ENCODE measurements at regions not wholly inside any gene's neighbourhood (a gene's known extent, or its start where the extent isn't known, plus 50 kb on each side); places are given as distances from the start of the nearest gene placed in this dataset.
"Not testable (repeated sequence)": the region's sequence is repeated elsewhere in the genome, so short reads cannot be mapped to it uniquely, and the experiment has no call there.

DNA sequence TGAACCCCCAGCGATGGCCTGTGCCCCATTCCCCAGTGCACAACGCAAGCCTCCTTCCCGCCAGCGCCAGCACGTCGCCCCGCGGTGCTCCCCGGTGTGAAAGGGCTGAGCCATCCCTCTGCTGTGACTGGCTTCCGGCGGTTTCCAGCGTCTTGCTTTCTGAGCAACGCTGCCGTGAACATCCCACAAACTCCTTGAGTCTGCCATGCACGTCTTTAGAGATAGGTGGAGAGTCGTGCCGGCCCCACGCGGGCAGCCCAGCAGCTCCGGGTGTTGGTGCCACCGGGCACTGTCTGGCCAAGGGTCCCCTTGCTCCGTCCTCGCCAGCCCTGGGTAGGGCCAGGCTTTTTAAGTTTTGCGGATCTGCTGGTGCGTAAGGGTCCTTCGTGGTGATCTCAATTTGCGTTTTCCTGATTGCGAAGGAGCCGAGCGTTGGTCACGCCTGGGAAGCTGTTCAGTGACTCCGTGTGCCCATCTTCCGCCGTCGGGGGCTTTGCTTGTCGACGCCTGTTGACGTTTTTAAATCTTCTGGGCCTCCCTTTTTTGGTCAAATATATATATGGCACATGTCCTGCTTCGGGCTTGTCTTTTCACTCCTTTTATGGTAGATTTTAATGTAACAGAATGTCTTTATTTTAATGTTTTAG lies 70.6 kb downstream of the FOXL3 start:
- peaks cover 3% of the 10 kb centered on the region for H3K27me3 Mint-ChIP-seq (ENCODE audit: insufficient read depth)
- H3K27ac Mint-ChIP-seq, result peak overlapping the region; percentile 79
- peaks cover 9% of the 10 kb centered on the region for H3K36me3 Mint-ChIP-seq (ENCODE audit: low read depth)
- intact Hi-C loops (cut with micrococcal nuclease), result loop anchor here (1.0 to 10.0 kb wide), 3 partner anchors 9 to 244 kb away; partner anchors contain the start of gene PDGFA
- peaks cover 34% of the 10 kb centered on the region for H3K4me1 Mint-ChIP-seq (ENCODE audit: low read depth)
- peak overlapping the region; percentile 72 for H3K4me3 Mint-ChIP-seq
- no peak for DNase-seq (ENCODE audit: low spot score)
- H3K9me3 Mint-ChIP-seq, result peaks cover 14% of the 10 kb centered on the region

DNA sequence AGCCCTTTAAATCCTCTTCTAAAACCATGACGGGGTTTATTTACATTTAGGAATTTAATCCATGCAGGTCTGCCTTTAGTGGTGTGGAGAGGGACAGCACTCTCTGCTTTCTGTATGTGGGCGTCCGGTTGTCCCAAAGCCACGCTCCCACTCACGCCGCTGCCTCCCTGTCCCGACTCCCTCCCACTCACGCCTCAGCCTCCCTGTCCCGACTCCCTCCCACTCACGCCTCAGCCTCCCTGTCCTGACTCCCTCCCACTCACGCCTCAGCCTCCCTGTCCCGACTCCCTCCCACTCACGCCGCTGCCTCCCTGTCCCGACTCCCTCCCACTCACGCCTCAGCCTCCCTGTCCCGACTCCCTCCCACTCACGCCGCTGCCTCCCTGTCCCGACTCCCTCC lies 71.2 kb downstream of the FOXL3 start:
- Mint-ChIP-seq H3K9me3 (peaks cover 14% of the 10 kb centered on the region), H3K4me1 (ENCODE audit: low read depth) (peaks cover 40% of the 10 kb centered on the region)
- H3K27me3 Mint-ChIP-seq (ENCODE audit: insufficient read depth); H3K36me3 Mint-ChIP-seq (ENCODE audit: low read depth); H3K4me3 Mint-ChIP-seq; DNase-seq (ENCODE audit: low spot score); H3K27ac Mint-ChIP-seq: not testable (repeated sequence)
- intact Hi-C loops (cut with micrococcal nuclease), result loop anchor here (5.0 to 10.0 kb wide), 2 partner anchors 156 to 244 kb away; partner anchors contain the start of gene PDGFA

GRCh38 chr7:361680-362401 lies 71.9 kb downstream of the FOXL3 start:
- H3K9me3 Mint-ChIP-seq, result peaks cover 14% of the 10 kb centered on the region
- peak overlapping the region; percentile 48 for H3K4me3 Mint-ChIP-seq
- H3K4me1 Mint-ChIP-seq (ENCODE audit: low read depth), result peaks cover 47% of the 10 kb centered on the region
- H3K27ac Mint-ChIP-seq, result peak overlapping the region; percentile 78
- no peak for DNase-seq (ENCODE audit: low spot score)
- H3K36me3 Mint-ChIP-seq (ENCODE audit: low read depth), result peaks cover 9% of the 10 kb centered on the region
- intact Hi-C loops (cut with micrococcal nuclease), result loop anchor here (5.0 to 10.0 kb wide), 2 partner anchors 155 to 243 kb away; partner anchors contain the start of gene PDGFA
- peaks cover 9% of the 10 kb centered on the region for H3K27me3 Mint-ChIP-seq (ENCODE audit: insufficient read depth)

DNA sequence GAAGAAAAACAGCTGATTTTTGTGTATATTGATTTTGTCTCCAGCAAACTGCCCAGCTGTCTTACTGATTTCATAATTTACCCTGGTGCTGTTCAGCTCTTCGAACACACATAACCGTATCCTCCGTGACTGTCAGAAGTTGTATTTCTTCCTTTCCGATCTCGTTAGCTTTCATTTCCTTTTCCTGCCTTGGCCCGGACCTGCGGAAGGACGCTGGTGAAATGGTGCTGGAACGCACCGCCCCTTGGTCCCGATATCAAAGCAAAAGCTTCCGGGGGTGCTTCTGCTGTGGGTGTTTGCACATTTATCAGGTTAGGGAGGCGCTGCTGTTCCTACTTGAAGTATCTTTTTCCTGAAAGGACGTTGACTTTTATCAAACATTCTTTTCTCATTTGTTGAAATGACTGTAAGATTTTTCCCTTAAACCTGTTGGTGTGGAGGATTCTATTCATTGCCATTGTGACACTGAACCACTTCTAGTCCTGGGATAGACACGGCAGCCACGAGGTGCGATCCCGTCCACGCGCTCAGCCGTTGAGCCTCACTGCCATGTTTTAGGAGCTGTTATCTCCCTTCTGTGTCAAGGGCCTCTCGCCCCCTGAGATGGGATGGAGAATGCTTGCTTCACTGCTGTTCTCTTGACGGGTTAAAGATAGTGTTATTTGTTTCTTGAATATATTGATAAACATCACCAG lies 72.6 kb downstream of the FOXL3 start:
- DNase-seq (ENCODE audit: low spot score), result peak; percentile 21
- Mint-ChIP-seq H3K4me3 (peak overlapping the region; percentile 48), H3K27ac (peak overlapping the region; percentile 78), H3K36me3 (ENCODE audit: low read depth) (peaks cover 9% of the 10 kb centered on the region), H3K4me1 (ENCODE audit: low read depth) (peaks cover 51% of the 10 kb centered on the region), H3K27me3 (ENCODE audit: insufficient read depth) (peaks cover 9% of the 10 kb centered on the region), H3K9me3 (peaks cover 14% of the 10 kb centered on the region)
- intact Hi-C loops (cut with micrococcal nuclease), result loop anchor here (5.0 to 10.0 kb wide), 2 partner anchors 155 to 242 kb away; partner anchors contain the start of gene PDGFA

DNA sequence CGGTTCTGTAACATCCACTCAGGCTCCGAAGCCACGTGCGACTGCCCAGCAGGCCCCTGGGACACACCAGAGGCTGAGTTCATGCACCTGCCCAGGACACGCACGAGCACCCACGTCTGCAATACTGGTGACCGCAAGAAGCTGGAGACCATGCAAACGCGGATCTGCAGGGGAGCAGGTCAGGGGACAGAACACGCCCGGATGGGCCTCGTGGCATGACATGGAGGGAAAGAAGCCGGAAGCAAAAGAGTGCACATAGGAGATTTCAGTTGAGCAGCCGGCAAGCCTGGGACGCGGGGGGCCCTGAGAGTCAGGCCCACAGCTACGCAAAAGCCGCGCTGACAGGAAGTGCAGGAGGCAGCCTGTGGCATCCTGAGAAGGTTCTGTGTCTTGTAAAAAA lies 73.7 kb downstream of the FOXL3 start:
- H3K27ac Mint-ChIP-seq, result no peak overlapping the region

GRCh38 chr7:364536-364935 lies 74.6 kb downstream of the FOXL3 start:
- intact Hi-C loops (cut with micrococcal nuclease), result loop anchor here (5.0 to 10.0 kb wide), 2 partner anchors 153 to 240 kb away; partner anchors contain the start of gene PDGFA
- Mint-ChIP-seq H3K27me3 (ENCODE audit: insufficient read depth) (peaks cover 9% of the 10 kb centered on the region), H3K4me1 (ENCODE audit: low read depth) (peaks cover 51% of the 10 kb centered on the region), H3K4me3 (no peak overlapping the region), H3K27ac (no peak overlapping the region), H3K9me3 (peaks cover 5% of the 10 kb centered on the region), H3K36me3 (ENCODE audit: low read depth) (peaks cover 9% of the 10 kb centered on the region)
- DNase-seq (ENCODE audit: low spot score), result no peak

More for the DNA sequence above, 73.7 kb downstream of the FOXL3 start:
- DNase-seq (ENCODE audit: low spot score), result no peak
- H3K27me3 Mint-ChIP-seq (ENCODE audit: insufficient read depth), result peaks cover 9% of the 10 kb centered on the region
- peaks cover 5% of the 10 kb centered on the region for H3K9me3 Mint-ChIP-seq
- H3K4me1 Mint-ChIP-seq (ENCODE audit: low read depth), result peaks cover 51% of the 10 kb centered on the region
- peaks cover 9% of the 10 kb centered on the region for H3K36me3 Mint-ChIP-seq (ENCODE audit: low read depth)
- H3K4me3 Mint-ChIP-seq, result no peak overlapping the region
- intact Hi-C loops (cut with micrococcal nuclease), result loop anchor here (5.0 to 10.0 kb wide), 2 partner anchors 154 to 241 kb away; partner anchors contain the start of gene PDGFA

DNA sequence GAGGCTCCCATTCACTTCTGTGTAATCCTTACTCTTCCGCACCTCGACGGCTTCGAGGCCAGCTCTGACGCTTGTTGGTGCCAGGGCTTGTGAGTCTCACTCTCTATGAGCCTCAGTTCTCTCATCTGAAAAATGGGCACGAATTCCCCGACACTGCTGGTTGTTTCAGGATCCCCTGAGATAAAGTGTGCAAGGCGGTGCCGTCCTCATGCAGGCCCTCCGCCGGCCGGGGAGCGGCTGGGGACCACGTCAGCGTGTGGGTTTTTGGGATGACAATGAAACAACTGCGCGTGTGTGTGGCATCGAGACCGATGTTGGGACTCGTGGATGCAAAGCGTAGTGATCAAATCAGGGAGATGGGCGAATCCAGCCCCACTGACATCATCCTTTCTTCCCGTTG lies 75.6 kb downstream of the FOXL3 start:
- peaks cover 45% of the 10 kb centered on the region for H3K4me1 Mint-ChIP-seq (ENCODE audit: low read depth)
- H3K27ac Mint-ChIP-seq, result no peak overlapping the region
- H3K27me3 Mint-ChIP-seq (ENCODE audit: insufficient read depth), result peaks cover 9% of the 10 kb centered on the region
- intact Hi-C loops (cut with micrococcal nuclease), result loop anchor here (10.0 kb wide), 1 partner anchor 239 kb away; no protein-coding TSS in a partner anchor
- H3K9me3 Mint-ChIP-seq, result peaks cover 5% of the 10 kb centered on the region
- peaks cover 9% of the 10 kb centered on the region for H3K36me3 Mint-ChIP-seq (ENCODE audit: low read depth)
- peak overlapping the region; percentile 51 for H3K4me3 Mint-ChIP-seq
- DNase-seq (ENCODE audit: low spot score), result no peak

- peaks cover 5% of the 10 kb centered on the region for H3K9me3 Mint-ChIP-seq
- intact Hi-C loops (cut with micrococcal nuclease), result loop anchor here (10.0 kb wide), 1 partner anchor 239 kb away; no protein-coding TSS in a partner anchor
- H3K4me3 Mint-ChIP-seq, result peak overlapping the region; percentile 51
- DNase-seq (ENCODE audit: low spot score), result no peak
- H3K27me3 Mint-ChIP-seq (ENCODE audit: insufficient read depth), result peaks cover 9% of the 10 kb centered on the region
- peaks cover 9% of the 10 kb centered on the region for H3K36me3 Mint-ChIP-seq (ENCODE audit: low read depth)
- peak overlapping the region; percentile 64 for H3K27ac Mint-ChIP-seq
- peaks cover 41% of the 10 kb centered on the region for H3K4me1 Mint-ChIP-seq (ENCODE audit: low read depth)
Observed at GRCh38 chr7:366161-366803, 76.3 kb downstream of the FOXL3 start.

GRCh38 chr7:367351-367901 lies 77.5 kb downstream of the FOXL3 start:
- Mint-ChIP-seq H3K27ac (no peak overlapping the region), H3K4me3 (no peak overlapping the region), H3K9me3 (no peaks in the 10 kb centered on the region), H3K36me3 (ENCODE audit: low read depth) (peaks cover 2% of the 10 kb centered on the region), H3K4me1 (ENCODE audit: low read depth) (peaks cover 32% of the 10 kb centered on the region), H3K27me3 (ENCODE audit: insufficient read depth) (peaks cover 7% of the 10 kb centered on the region)
- intact Hi-C loops (cut with micrococcal nuclease), result loop anchor here (10.0 kb wide), 1 partner anchor 237 kb away; no protein-coding TSS in a partner anchor
- no peak for DNase-seq (ENCODE audit: low spot score)

DNA sequence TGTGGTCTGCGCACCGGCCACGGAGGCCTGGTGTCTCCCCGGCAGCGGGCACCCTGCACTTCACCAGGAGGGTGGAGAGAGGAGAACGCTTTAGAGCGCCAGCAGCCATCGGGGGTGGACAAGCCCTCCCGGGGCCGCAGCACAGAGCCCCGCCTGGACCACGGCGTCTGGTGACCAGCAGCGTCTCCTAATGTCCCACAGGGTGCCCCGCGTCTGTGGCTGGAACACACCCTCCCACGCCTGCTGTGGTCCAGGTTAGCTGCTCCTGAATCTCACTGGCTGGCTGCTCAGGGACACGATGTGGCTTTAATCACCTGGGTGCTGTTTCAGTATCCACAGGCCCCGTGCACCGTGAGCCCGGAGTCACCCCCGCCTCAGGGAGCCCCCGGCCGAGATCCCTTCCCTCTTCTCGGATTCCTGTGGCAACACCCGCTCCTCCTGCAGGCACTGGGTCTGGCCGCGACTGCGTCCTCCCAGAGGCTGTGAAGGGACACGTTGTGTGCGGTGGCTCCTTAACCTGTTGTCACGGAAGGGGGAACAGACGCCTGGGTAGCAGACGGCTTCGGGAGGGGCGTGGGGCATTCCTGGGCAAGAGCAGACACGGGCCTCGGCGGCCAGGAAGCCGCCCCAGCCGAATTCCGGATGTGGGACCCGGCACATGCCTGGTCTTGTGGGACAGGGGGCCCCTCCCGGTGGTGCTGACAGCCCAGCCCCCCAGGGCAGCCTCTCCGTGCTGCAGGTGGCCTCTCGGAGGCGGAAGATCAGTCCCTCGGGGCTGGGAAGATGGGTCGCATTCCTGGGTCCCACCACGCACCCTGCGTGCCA lies 78.9 kb downstream of the FOXL3 start:
- H3K36me3 Mint-ChIP-seq (ENCODE audit: low read depth), result no peaks in the 10 kb centered on the region
- peaks cover 7% of the 10 kb centered on the region for H3K27me3 Mint-ChIP-seq (ENCODE audit: insufficient read depth)
- intact Hi-C loops (cut with micrococcal nuclease), result loop anchor here (10.0 kb wide), 1 partner anchor 236 kb away; no protein-coding TSS in a partner anchor
- no peak overlapping the region for H3K4me3 Mint-ChIP-seq
- DNase-seq (ENCODE audit: low spot score), result no peak
- no peaks in the 10 kb centered on the region for H3K9me3 Mint-ChIP-seq
- no peak overlapping the region for H3K27ac Mint-ChIP-seq
- peaks cover 18% of the 10 kb centered on the region for H3K4me1 Mint-ChIP-seq (ENCODE audit: low read depth)

DNA sequence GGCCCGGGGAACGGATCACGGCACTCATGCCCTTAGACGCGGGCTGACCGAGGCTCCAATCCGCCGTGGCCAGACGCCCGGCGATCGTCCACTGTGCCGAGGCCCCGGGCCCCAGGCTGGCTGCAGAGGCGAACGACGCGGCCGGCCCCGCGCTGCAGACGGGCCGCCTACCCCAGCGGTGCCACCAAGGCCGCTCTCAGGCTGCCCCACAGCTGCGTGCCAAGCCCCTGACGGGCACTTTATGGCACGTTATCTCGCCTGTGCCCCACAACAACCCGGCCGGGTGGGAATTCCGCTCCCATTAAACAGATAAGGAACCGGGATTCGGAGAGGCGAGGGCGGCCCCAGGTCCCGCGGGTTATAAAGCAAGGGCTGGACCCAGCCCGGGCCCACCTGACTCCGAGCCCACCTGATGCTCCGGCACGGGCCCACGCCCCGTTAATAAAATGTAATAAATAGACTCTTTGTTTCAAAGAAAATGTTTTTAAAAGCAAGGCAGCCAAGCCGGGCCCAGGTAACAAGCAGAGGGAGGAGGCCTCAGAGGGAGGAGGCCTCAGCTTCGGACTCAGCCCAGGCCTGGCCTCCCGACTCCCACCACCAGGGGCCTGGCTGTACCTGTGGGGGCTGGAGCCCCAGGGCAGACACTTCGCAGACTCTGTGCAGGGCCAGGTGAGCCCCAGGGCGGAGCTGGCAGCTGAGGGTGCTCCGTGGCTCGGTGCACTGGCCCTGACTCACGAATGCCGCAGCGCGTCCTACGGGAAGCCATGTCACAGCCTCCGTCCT lies 79.7 kb downstream of the FOXL3 start:
- no peak overlapping the region for H3K27ac Mint-ChIP-seq
- H3K4me1 Mint-ChIP-seq (ENCODE audit: low read depth), result peaks cover 18% of the 10 kb centered on the region
- H3K4me3 Mint-ChIP-seq, result no peak overlapping the region
- no peaks in the 10 kb centered on the region for H3K9me3 Mint-ChIP-seq
- H3K27me3 Mint-ChIP-seq (ENCODE audit: insufficient read depth), result peaks cover 7% of the 10 kb centered on the region
- H3K36me3 Mint-ChIP-seq (ENCODE audit: low read depth), result no peaks in the 10 kb centered on the region
- intact Hi-C loops (cut with micrococcal nuclease), result loop anchor here (10.0 kb wide), 1 partner anchor 235 kb away; no protein-coding TSS in a partner anchor
- no peak for DNase-seq (ENCODE audit: low spot score)
